ENCODE measurements at regions not wholly inside any gene's neighbourhood (a gene's known extent, or its start where the extent isn't known, plus 50 kb on each side); places are given as distances from the start of the nearest gene placed in this dataset.

DNA sequence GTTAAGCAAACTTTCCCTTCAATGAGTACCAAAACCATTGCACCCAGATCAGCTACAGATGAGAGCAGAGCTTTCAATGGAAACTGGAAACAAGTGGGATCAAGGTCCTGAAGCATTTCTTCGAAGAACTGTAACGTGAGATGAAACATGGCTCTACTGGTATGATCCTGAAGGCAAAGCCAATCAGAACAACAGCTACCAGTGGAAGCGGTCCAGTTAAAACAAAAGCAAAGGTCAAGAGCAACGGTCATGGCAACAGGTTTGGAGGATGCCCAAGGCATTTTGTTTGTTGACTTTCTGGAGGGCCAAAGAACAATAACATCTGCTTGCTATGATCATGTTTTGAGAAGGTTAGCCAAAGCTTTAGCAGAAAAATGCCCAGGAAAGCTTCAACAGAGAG is 137.9 kb upstream of the CPSF6 start (continued):
- TF ChIP-seq RELA (IDR thresholded peaks at IDR 0.05; ENCODE audit: borderline replicate concordance, partially characterized antibody) (no peak), POLR2A (IDR thresholded peaks at IDR 0.05; ENCODE audit: low read depth, low read length) (no peak), NFXL1 (IDR thresholded peaks at IDR 0.05; ENCODE audit: borderline replicate concordance) (no peak), PAX8 (IDR thresholded peaks at IDR 0.05) (no peak), CEBPB (IDR thresholded peaks at IDR 0.05; ENCODE audit: borderline replicate concordance in 1 of 2, low read depth in 2 of 2, low read length in 2 of 2) (no peak)

DNA sequence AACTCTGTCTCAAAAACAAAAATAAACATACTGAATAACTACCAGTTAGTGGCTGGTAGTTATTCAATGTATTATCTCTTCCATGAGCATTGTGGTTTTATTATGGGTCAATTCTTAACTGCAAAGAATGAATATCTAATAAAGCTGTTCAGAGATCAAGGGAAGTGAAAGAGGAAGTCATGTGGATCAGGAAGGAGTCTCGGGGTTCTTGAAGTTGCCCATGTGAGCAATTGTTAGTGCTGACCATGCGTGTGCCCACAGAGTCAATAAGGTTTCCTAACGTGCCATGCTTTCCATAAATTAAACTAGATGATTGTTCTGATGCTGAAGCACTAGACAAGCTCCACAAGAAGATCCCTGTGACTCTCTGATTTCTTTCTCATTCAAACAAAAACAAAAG is 136.5 kb upstream of the CPSF6 start:
- TF ChIP-seq LARP7 (IDR thresholded peaks at IDR 0.05) (no peak), SMARCA5 (IDR thresholded peaks at IDR 0.05) (no peak), SPI1 (IDR thresholded peaks at IDR 0.05; ENCODE audit: borderline replicate concordance, insufficient read depth, low read depth, low read length) (peak; percentile 27; the same call in 1 of the 2 replicates)
- in situ Hi-C loops (cut with MboI): no loop called here
- intact Hi-C loops (cut with micrococcal nuclease; ENCODE audit: unreplicated experiment): no loop called here
- WGBS (ENCODE audit: insufficient coverage, insufficient replicate concordance, low lambda C conversion rate, missing lambda C conversion rate): 0% methylated on average over 3 of the region's 3 CpGs
- H3K27me3 ChIP-seq (replicated peaks in 1 of 2; ENCODE audit: control insufficient read depth in 2 of 2, insufficient read depth in 2 of 2, low read length in 1 of 2): no peaks in the 10 kb centered on the region; a peak in 1 of 4 replicates
- H2AFZ ChIP-seq (ENCODE audit: control insufficient read depth, low read depth, low read length): no peak overlapping the region
- H3K79me2 ChIP-seq (ENCODE audit: control insufficient read depth, insufficient read depth, low read length): no peaks in the 10 kb centered on the region
- no peaks in the 10 kb centered on the region for H3K36me3 ChIP-seq (ENCODE audit: control insufficient read depth in 2 of 2, insufficient read depth in 2 of 2, low read length in 1 of 2)
- no peak overlapping the region for H3K4me2 ChIP-seq (ENCODE audit: control insufficient read depth, insufficient read depth)
- H3K4me1 ChIP-seq (ENCODE audit: control insufficient read depth, insufficient read depth, low read length): no peaks in the 10 kb centered on the region
- no peaks in the 10 kb centered on the region for H3K9me3 ChIP-seq (replicated peaks; ENCODE audit: control insufficient read depth, insufficient read depth, low read length)
- DNase-seq (ENCODE audit: low read depth, low spot score) (no peak), ATAC-seq (no peak), FAIRE-seq (no peak)
- ChIA-PET CTCF (interaction anchor here (0.9 kb wide), 1 partner anchor 235 kb away, joined by 3 read pairs; no protein-coding TSS in a partner anchor), RAD21 (ENCODE audit: unreplicated experiment) (no interaction called here), POLR2A (interaction anchor here (0.6 kb wide), 2 partner anchors 63 to 93 kb away, joined by 3 read pairs; no protein-coding TSS in a partner anchor), SMC1A (ENCODE audit: uncharacterized antibody, unreplicated experiment) (interaction anchor here (1.2 kb wide), 1 partner anchor 8 kb away, joined by 4 read pairs; no protein-coding TSS in a partner anchor)
- BruUV-seq (replicated peaks): no TSS peak
- no peak overlapping the region for H3K27ac ChIP-seq (ENCODE audit: control insufficient read depth, insufficient read depth)
- no peak overlapping the region for H3K4me3 ChIP-seq
- H4K20me1 ChIP-seq (ENCODE audit: control insufficient read depth, insufficient read depth): no peaks in the 10 kb centered on the region
- no peak overlapping the region for H3K9ac ChIP-seq (ENCODE audit: control insufficient read depth, insufficient read depth, low read length)
